IPS-18a (cell line): ENCODE measurements at regions not wholly inside any gene's neighbourhood (a gene's known extent, or its start where the extent isn't known, plus 50 kb on each side); places are given as distances from the start of the nearest gene placed in this dataset.

Experiments used
- H3K27ac ChIP-seq: one replicate; pipeline ENCODE4 v1.5.1; 2013; ENCODE audit warnings: low read length
- H3K27me3 ChIP-seq: one replicate; pipeline ENCODE4 v1.6.1; 2013; ENCODE audit warnings: mild to moderate bottlenecking, low read length; ENCODE audit not compliant: control insufficient read depth, insufficient read depth
- H3K36me3 ChIP-seq: one replicate; pipeline ENCODE4 v1.6.1; 2013; ENCODE audit warnings: low read depth, low read length; ENCODE audit not compliant: control insufficient read depth
- H3K4me1 ChIP-seq: one replicate; pipeline ENCODE4 v1.6.1; 2013; ENCODE audit warnings: low read depth, low read length; ENCODE audit not compliant: control insufficient read depth
- H3K4me3 ChIP-seq: one replicate; pipeline ENCODE4 v1.5.1; 2013; ENCODE audit warnings: low read length
- H3K9ac ChIP-seq: one replicate; pipeline ENCODE4 v1.6.1; 2013; ENCODE audit warnings: mild to moderate bottlenecking, low read length, moderate library complexity
- H3K9me3 ChIP-seq: one replicate; pipeline ENCODE4 v1.6.1; 2013; ENCODE audit warnings: low read depth, low read length; ENCODE audit not compliant: control insufficient read depth

GRCh38 chr20:53829255-53829723 lies 235.7 kb upstream of the ZNF217 start:
- Histone ChIP-seq H3K4me1 (peaks cover 32% of the 10 kb centered on the region), H3K27ac (peak overlapping the region; percentile 7), H3K9ac (peak overlapping the region; percentile 46), H3K27me3 (no peaks in the 10 kb centered on the region), H3K36me3 (no peaks in the 10 kb centered on the region), H3K9me3 (no peaks in the 10 kb centered on the region), H3K4me3 (peak overlapping the region; percentile 27)

- Histone ChIP-seq H3K27ac (peak overlapping the region; percentile 7), H3K4me1 (peaks cover 32% of the 10 kb centered on the region), H3K9ac (peak overlapping the region; percentile 46), H3K9me3 (no peaks in the 10 kb centered on the region), H3K4me3 (peak overlapping the region; percentile 27), H3K27me3 (no peaks in the 10 kb centered on the region), H3K36me3 (no peaks in the 10 kb centered on the region)
These were observed 235.1 kb upstream of the ZNF217 start for GRCh38 chr20:53828682-53829254.

GRCh38 chr20:53828088-53828681 lies 234.5 kb upstream of the ZNF217 start:
- H3K27me3 ChIP-seq = no peaks in the 10 kb centered on the region
- peaks cover 32% of the 10 kb centered on the region for H3K4me1 ChIP-seq
- no peaks in the 10 kb centered on the region for H3K36me3 ChIP-seq
- H3K9ac ChIP-seq = no peak overlapping the region
- no peak overlapping the region for H3K27ac ChIP-seq
- peak overlapping the region; percentile 27 for H3K4me3 ChIP-seq
- H3K9me3 ChIP-seq = no peaks in the 10 kb centered on the region

DNA sequence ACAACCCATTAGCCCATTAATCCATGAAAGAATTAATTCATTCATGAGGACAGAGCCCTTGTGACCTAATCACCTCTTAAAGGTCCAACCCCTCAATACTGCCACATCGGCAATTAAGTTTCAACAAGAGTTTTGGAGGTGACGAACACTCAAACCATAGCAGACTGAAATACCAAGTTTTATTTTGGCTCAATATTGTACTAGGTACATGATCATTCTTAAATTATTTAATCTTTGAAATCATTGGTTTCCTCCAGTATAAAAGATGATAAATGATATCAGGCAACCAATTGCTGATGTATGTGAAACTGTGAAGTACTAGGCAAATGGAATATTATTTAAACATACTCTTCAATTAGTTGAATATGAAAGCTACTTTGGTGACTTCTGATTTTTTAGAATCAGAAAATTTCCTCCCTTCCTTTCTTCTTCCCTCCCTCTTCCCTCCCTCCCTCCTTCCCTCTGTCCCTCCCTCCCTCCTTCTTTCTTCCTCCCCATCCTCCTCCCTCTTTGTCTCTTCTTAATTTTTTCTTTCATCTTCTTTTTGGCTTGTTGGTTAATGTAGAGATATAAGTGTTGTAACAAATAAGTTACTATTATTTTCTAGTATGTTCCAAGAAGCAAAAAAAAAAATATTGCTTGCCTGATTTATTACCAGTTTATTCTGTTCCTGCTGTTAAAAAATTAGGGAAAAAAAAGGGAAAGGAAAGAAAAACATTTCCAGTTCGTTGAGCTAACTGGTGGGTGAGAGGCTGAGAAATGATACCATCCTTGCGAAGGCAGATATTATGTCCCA lies 233.9 kb upstream of the ZNF217 start:
- Histone ChIP-seq H3K4me1 (peaks cover 32% of the 10 kb centered on the region), H3K36me3 (no peaks in the 10 kb centered on the region), H3K9me3 (no peaks in the 10 kb centered on the region), H3K4me3 (no peak overlapping the region), H3K27ac (no peak overlapping the region), H3K9ac (no peak overlapping the region), H3K27me3 (no peaks in the 10 kb centered on the region)

DNA sequence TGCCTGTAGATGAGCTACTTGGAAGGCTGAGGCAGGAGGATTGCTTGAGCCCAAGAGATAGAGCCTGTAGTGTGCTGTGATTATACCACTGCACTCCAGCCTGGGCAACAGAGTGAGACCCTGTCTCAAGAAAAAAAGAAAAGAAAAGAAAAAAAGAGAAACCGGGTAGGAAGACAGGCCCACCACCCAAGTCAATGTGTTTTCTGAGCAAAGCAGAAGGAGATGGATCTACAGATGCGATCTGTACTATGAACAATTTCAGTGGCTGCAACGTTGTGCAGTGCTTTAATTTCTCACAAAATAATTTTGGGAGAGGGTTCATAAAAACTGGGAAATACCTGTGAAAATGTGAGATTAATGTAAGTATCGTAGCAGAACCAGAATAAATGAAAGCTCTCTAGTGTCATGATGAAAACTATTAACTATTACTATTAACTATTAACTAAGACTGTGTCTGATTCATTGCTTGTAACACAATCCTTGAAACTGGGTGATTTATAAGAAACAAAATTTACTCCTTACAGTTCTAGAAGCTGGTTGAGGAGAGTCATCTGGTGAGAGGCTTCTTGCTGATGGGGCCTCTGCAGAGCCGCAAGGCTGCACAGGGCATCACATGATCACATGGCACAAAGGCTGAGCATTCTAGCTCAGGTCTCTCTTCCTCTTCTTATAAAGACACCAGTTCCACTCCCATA lies 233.1 kb upstream of the ZNF217 start:
- Histone ChIP-seq H3K27me3 (no peaks in the 10 kb centered on the region), H3K9ac (no peak overlapping the region), H3K36me3 (no peaks in the 10 kb centered on the region), H3K9me3 (no peaks in the 10 kb centered on the region), H3K4me3 (no peak overlapping the region), H3K27ac (no peak overlapping the region), H3K4me1 (peaks cover 32% of the 10 kb centered on the region)

GRCh38 chr20:53826090-53826489 lies 232.5 kb upstream of the ZNF217 start:
- Histone ChIP-seq H3K27me3 (no peaks in the 10 kb centered on the region), H3K9ac (no peak overlapping the region), H3K4me3 (no peak overlapping the region), H3K27ac (no peak overlapping the region), H3K9me3 (no peaks in the 10 kb centered on the region), H3K36me3 (no peaks in the 10 kb centered on the region), H3K4me1 (peaks cover 32% of the 10 kb centered on the region)

DNA sequence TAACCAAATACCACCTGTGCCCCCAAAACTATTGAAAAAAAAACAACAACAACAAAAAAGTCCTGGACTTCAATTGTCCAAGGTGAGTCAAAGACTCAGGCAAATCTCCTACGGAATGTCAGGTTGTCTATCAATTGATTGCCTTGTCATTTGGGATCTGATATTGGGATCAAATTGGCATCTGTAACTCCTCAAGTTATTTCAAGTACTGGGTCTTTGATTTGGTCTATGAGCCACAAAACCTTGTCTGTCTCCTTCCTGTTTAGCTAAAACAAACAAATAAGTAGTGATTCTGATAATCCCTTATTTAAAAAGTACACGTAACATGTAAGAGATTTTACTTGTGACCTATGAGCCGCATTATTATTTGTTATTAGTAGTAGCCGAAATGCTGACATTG lies 231.6 kb upstream of the ZNF217 start:
- Histone ChIP-seq H3K9me3 (no peaks in the 10 kb centered on the region), H3K9ac (no peak overlapping the region), H3K4me3 (no peak overlapping the region), H3K27ac (no peak overlapping the region), H3K36me3 (no peaks in the 10 kb centered on the region), H3K4me1 (peaks cover 30% of the 10 kb centered on the region), H3K27me3 (no peaks in the 10 kb centered on the region)

GRCh38 chr20:53824779-53825178 lies 231.1 kb upstream of the ZNF217 start:
- Histone ChIP-seq H3K4me3 (no peak overlapping the region), H3K36me3 (no peaks in the 10 kb centered on the region), H3K27ac (no peak overlapping the region), H3K4me1 (peaks cover 25% of the 10 kb centered on the region), H3K9ac (no peak overlapping the region), H3K9me3 (no peaks in the 10 kb centered on the region), H3K27me3 (no peaks in the 10 kb centered on the region)

DNA sequence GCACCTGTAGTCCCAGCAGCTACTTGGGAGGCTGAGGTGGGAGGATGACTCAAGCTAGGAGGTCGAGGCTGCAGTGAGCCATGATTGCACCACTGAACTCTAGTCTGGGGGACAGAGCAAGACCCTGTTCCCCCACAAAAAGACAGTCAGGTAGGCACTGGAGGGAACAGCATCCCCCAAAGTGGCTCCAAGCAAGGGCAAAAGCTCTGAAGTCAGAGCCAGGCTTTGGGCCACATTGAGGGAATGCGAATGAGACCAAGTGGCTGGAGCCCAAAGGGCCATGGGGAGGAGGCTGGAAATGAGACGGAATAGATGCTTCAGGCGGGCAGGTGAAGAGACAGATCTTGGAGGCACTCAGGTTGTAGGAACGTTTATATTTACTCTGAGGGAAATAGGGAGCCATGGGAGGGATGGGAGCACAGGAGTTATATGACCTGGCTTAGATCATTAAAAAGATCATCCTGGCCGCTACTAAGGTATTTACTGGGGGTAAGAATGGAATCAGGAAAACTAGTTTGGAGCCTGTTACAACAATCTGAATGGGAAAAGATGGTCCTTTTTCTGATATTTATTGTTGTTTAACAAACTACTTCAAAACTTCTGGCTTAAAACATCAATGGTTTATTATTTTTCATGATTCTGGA lies 229.6 kb upstream of the ZNF217 start:
- Histone ChIP-seq H3K36me3 (no peaks in the 10 kb centered on the region), H3K9me3 (no peaks in the 10 kb centered on the region), H3K9ac (no peak overlapping the region), H3K27me3 (no peaks in the 10 kb centered on the region), H3K4me1 (peaks cover 11% of the 10 kb centered on the region), H3K27ac (no peak overlapping the region), H3K4me3 (no peak overlapping the region)

DNA sequence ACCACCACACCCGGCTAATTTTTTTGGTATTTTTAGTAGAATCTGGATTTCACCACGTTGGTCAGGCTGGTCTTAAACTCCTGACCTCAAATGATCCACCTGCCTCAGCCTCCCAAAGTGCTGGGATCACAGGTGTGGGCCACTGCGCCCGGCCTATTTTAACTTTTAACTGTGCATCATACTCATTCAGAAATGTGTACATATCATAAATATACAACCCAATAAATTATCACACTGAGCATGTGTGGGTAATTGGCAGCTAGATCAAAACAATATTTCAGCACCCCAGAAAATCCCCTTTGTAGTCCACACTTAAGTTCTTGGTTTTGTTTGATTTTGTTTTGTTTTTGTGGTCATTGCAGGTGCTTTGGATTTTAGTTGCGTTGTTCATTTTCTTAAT lies 228.9 kb upstream of the ZNF217 start:
- no peaks in the 10 kb centered on the region for H3K9me3 ChIP-seq
- no peak overlapping the region for H3K4me3 ChIP-seq
- H3K27me3 ChIP-seq = no peaks in the 10 kb centered on the region
- H3K27ac ChIP-seq = no peak overlapping the region
- H3K4me1 ChIP-seq = peaks cover 9% of the 10 kb centered on the region
- H3K36me3 ChIP-seq = no peaks in the 10 kb centered on the region
- no peak overlapping the region for H3K9ac ChIP-seq

- no peak overlapping the region for H3K27ac ChIP-seq
- H3K36me3 ChIP-seq = no peaks in the 10 kb centered on the region
- H3K4me3 ChIP-seq = no peak overlapping the region
- no peak overlapping the region for H3K9ac ChIP-seq
- H3K9me3 ChIP-seq = no peaks in the 10 kb centered on the region
- no peaks in the 10 kb centered on the region for H3K27me3 ChIP-seq
- H3K4me1 ChIP-seq = peaks cover 6% of the 10 kb centered on the region
These were observed 226.4 kb upstream of the ZNF217 start for GRCh38 chr20:53819973-53820451.
